Liver (tissue), 8 donors: ENCODE measurements at regions not wholly inside any gene's neighbourhood (a gene's known extent, or its start where the extent isn't known, plus 50 kb on each side); places are given as distances from the start of the nearest gene placed in this dataset.

ENCODE experiments used
- DNase-seq: peaks from one replicate; pipeline ENCODE4 v3.0.0-alpha.2; 2017; ENCODE audit warnings: low spot score
- H3K27ac ChIP-seq, 2 donors: one replicate each; pipeline ENCODE4 v1.7.0; 2013; ENCODE audit warnings: inconsistent platforms in 2 of 2, low read length in 2 of 2, control low read depth in 1 of 2, low read depth in 1 of 2, mild to moderate bottlenecking in 1 of 2
- H3K27me3 ChIP-seq, 4 donors: one replicate each; pipeline versions ENCODE4 v1.6.1 to v1.7.0; 2013; ENCODE audit warnings: low read length in 3 of 4, inconsistent platforms in 1 of 4, mild to moderate bottlenecking in 1 of 4, moderate library complexity in 1 of 4; ENCODE audit not compliant: control insufficient read depth in 4 of 4, insufficient read depth in 4 of 4
- H3K36me3 ChIP-seq, 4 donors: one replicate each; pipeline versions ENCODE4 v1.6.1 to v1.7.0; 2013; ENCODE audit warnings: low read length in 3 of 4, mild to moderate bottlenecking in 3 of 4, low read depth in 1 of 4, moderate library complexity in 1 of 4; ENCODE audit not compliant: control insufficient read depth in 4 of 4, insufficient read depth in 3 of 4
- H3K4me1 ChIP-seq, 4 donors: one replicate each; pipeline versions ENCODE4 v1.6.1 to v1.7.0; 2013; ENCODE audit warnings: low read length in 3 of 4, mild to moderate bottlenecking in 3 of 4, moderate library complexity in 1 of 4; ENCODE audit not compliant: control insufficient read depth in 4 of 4, insufficient read depth in 4 of 4
- H3K4me3 ChIP-seq, 3 donors: one replicate each; pipeline versions ENCODE4 v1.6.1 to v1.7.0; 2013; ENCODE audit warnings: low read length in 3 of 3, control low read depth in 1 of 3, low read depth in 1 of 3, mild to moderate bottlenecking in 1 of 3
- H3K9ac ChIP-seq, 2 donors: one replicate each; pipeline ENCODE4 v1.7.0; 2013; ENCODE audit warnings: low read length in 2 of 2, mild to moderate bottlenecking in 2 of 2, moderate library complexity in 2 of 2, control low read depth in 1 of 2, low read depth in 1 of 2
- H3K9me3 ChIP-seq, 4 donors: one replicate each; pipeline versions ENCODE4 v1.6.1 to v1.7.0; 2013; ENCODE audit warnings: low read length in 3 of 4; ENCODE audit not compliant: control insufficient read depth in 4 of 4
- EGR1 ChIP-seq, 2 donors: IDR thresholded peaks; 2 replicates each; pipeline ENCODE4 v1.6.1; 2016 to 2018; ENCODE audit warnings: antibody characterized with exemption in 2 of 2, low read depth in 2 of 2
- FOXA1 ChIP-seq: IDR thresholded peaks from 2 replicates; pipeline ENCODE4 v1.6.1; 2016; ENCODE audit warnings: antibody characterized with exemption
- FOXA2 ChIP-seq: IDR thresholded peaks from 2 replicates; pipeline ENCODE4 v1.6.1; 2016; ENCODE audit warnings: antibody characterized with exemption
- GABPA ChIP-seq, 2 donors: IDR thresholded peaks in 1 of 2; conservative IDR thresholded peaks in 1 of 2; 2 replicates each; pipeline ENCODE4 v1.6.1; 2016; ENCODE audit warnings: antibody characterized with exemption in 2 of 2, mild to moderate bottlenecking in 1 of 2, moderate library complexity in 1 of 2
- HNF4A ChIP-seq, 2 donors: conservative IDR thresholded peaks; 2 replicates each; pipeline ENCODE4 v1.6.1; 2016; ENCODE audit warnings: antibody characterized with exemption in 2 of 2, mild to moderate bottlenecking in 2 of 2
- HNF4G ChIP-seq: IDR thresholded peaks from 2 replicates; pipeline ENCODE4 v1.6.1; 2016; ENCODE audit warnings: antibody characterized with exemption
- JUND ChIP-seq, 2 donors: IDR thresholded peaks; 2 replicates each; pipeline ENCODE4 v1.6.1; 2016; ENCODE audit warnings: antibody characterized with exemption in 2 of 2
- RAD21 ChIP-seq, 2 donors: IDR thresholded peaks; 2 replicates each; pipeline ENCODE4 v1.6.1; 2016; ENCODE audit warnings: antibody characterized with exemption in 2 of 2, mild to moderate bottlenecking in 2 of 2
- SP1 ChIP-seq: IDR thresholded peaks from 2 replicates; pipeline ENCODE4 v1.6.1; 2018; ENCODE audit warnings: antibody characterized with exemption, mild to moderate bottlenecking
- TAF1 ChIP-seq: conservative IDR thresholded peaks from 2 replicates; pipeline ENCODE4 v1.6.1; 2016; ENCODE audit warnings: antibody characterized with exemption, mild to moderate bottlenecking
- YY1 ChIP-seq: IDR thresholded peaks from 2 replicates; pipeline ENCODE4 v1.6.1; 2016; ENCODE audit warnings: antibody characterized with exemption, mild to moderate bottlenecking
- WGBS: extraction: QIAGEN DNeasy Blood & Tissue Kit; methylation state at CpG from one replicate; pipeline ENCODE4 v1.1.7; 2013; 5-methylcytosine and 5-hydroxymethylcytosine counted together
- TF ChIP-seq, protein P1 (sequence below): IDR thresholded peaks from 2 replicates; pipeline ENCODE4 v1.6.1; 2016; ENCODE audit warnings: antibody characterized with exemption
- TF ChIP-seq, protein P2 (sequence below): IDR thresholded peaks from 2 replicates; pipeline ENCODE4 v1.6.1; 2016; ENCODE audit warnings: antibody characterized with exemption, mild to moderate bottlenecking
- TF ChIP-seq, protein P3 (sequence below): fragments of 150-350 bp; IDR thresholded peaks from 2 replicates; pipeline ENCODE4 v1.5.1; 2017; ENCODE audit warnings: improper control_type of control experiment, low read depth, low read length; ENCODE audit not compliant: missing input control
- donor health status: healthy.
- donor health status: healthy.
- donor health status: healthy.
- donor health status: healthy.
- donor health status: healthy.

DNA sequence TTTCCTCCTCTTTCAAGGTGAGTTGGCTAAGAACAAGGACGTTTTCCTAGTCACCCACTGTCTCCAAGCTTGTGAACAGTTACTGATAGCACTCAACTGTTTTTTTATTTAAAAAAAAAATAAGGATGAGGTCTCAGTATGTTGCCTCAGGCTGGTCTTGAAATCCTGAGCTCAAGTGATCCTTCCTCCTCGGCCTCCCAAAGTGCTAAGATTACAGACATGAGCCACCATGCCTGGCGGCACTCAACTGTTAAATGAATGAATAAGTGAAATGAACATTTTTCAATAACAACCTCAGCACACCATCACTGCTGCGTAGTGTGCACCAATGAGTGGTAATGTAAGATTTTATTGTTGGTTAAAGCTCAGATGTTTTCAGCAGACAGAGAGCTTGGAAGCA lies 214.1 kb upstream of the NRIP1 start:
- Histone ChIP-seq H3K27ac (no peak overlapping the region), H3K4me3 (no peak overlapping the region), H3K9me3 (peaks cover 0 to 2% (median under 1%) of the 10 kb centered on the region in 4 donors), H3K4me1 (peaks cover 0 to 4% (median 0%) of the 10 kb centered on the region in 4 donors), H3K36me3 (no peaks in the 10 kb centered on the region), H3K9ac (no peak overlapping the region), H3K27me3 (no peaks in the 10 kb centered on the region)
- DNase-seq, result no peak
- 85% methylated on average over 4 of the region's 4 CpGs for WGBS
- TF ChIP-seq, protein P1, sequence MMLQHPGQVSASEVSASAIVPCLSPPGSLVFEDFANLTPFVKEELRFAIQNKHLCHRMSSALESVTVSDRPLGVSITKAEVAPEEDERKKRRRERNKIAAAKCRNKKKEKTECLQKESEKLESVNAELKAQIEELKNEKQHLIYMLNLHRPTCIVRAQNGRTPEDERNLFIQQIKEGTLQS, result no peak
- TF ChIP-seq FOXA2 (no peak), TAF1 (no peak), HNF4G (no peak), SP1 (no peak), HNF4A (conservative IDR thresholded peaks at IDR 0.05) (no peak), EGR1 (IDR thresholded peaks at IDR 0.05; ENCODE audit: low read depth in 2 of 2) (no peak), FOXA1 (no peak), JUND (IDR thresholded peaks at IDR 0.05) (no peak), RAD21 (IDR thresholded peaks at IDR 0.05) (no peak)
- TF ChIP-seq, protein P2, sequence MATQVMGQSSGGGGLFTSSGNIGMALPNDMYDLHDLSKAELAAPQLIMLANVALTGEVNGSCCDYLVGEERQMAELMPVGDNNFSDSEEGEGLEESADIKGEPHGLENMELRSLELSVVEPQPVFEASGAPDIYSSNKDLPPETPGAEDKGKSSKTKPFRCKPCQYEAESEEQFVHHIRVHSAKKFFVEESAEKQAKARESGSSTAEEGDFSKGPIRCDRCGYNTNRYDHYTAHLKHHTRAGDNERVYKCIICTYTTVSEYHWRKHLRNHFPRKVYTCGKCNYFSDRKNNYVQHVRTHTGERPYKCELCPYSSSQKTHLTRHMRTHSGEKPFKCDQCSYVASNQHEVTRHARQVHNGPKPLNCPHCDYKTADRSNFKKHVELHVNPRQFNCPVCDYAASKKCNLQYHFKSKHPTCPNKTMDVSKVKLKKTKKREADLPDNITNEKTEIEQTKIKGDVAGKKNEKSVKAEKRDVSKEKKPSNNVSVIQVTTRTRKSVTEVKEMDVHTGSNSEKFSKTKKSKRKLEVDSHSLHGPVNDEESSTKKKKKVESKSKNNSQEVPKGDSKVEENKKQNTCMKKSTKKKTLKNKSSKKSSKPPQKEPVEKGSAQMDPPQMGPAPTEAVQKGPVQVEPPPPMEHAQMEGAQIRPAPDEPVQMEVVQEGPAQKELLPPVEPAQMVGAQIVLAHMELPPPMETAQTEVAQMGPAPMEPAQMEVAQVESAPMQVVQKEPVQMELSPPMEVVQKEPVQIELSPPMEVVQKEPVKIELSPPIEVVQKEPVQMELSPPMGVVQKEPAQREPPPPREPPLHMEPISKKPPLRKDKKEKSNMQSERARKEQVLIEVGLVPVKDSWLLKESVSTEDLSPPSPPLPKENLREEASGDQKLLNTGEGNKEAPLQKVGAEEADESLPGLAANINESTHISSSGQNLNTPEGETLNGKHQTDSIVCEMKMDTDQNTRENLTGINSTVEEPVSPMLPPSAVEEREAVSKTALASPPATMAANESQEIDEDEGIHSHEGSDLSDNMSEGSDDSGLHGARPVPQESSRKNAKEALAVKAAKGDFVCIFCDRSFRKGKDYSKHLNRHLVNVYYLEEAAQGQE, result no peak

DNA sequence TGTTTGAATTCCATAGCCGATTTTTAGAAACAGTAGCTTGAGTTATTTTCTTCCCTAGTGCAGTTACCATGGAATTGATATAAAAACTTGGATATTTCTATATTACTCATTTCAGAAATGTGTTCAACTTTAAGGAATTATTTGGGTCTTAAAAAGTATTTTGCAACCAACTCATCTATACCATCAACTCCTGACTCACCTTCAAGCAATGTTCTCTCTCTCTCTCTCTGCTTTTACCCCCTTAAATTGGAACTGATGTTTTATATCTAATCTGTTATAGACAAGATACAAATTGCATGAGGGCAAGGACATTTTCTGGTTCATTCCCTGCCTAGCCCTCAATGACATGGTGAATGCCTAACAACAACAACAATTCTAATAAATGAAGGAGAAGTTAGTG lies 214.7 kb upstream of the NRIP1 start:
- WGBS, result 93% methylated on average over 1 of the region's 1 CpG

DNA sequence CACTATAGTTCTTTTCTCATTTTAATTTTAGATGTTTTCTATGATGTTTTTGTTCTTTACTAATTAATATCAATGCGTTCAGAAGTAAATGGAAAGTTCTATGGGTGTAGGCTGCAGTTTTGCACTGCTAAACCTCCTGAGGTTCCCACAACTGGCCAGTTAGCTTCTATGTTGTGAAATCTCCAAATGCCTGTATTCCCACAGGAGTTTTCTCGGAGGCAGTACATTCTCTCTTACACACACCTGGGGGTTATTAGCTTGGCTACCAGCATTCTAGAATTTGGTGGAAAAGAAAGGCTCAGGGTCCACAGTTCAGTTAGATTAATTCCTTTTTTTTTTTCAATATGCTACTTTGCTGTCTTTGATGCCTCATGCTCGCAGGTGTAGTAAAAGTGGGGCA lies 216.9 kb upstream of the NRIP1 start:
- Histone ChIP-seq H3K9me3 (peaks cover 0 to 2% (median under 1%) of the 10 kb centered on the region in 4 donors), H3K27me3 (no peaks in the 10 kb centered on the region), H3K36me3 (no peaks in the 10 kb centered on the region), H3K4me1 (peaks cover 0 to 4% (median 0%) of the 10 kb centered on the region in 4 donors), H3K4me3 (no peak overlapping the region), H3K27ac (no peak overlapping the region), H3K9ac (no peak overlapping the region)
- TF ChIP-seq GABPA (IDR thresholded peaks at IDR 0.05 in 1 of 2, conservative IDR thresholded peaks at IDR 0.05 in 1 of 2) (no peak), JUND (IDR thresholded peaks at IDR 0.05) (no peak), HNF4G (no peak), FOXA2 (no peak), SP1 (no peak), HNF4A (conservative IDR thresholded peaks at IDR 0.05) (no peak), TAF1 (no peak), YY1 (no peak)
- no peak for DNase-seq
- 96% methylated on average over 3 of the region's 3 CpGs for WGBS

More for the DNA sequence above, 214.7 kb upstream of the NRIP1 start:
- Histone ChIP-seq H3K27me3 (no peaks in the 10 kb centered on the region), H3K27ac (no peak overlapping the region), H3K4me1 (peaks cover 0 to 4% (median 0%) of the 10 kb centered on the region in 4 donors), H3K4me3 (no peak overlapping the region), H3K36me3 (no peaks in the 10 kb centered on the region), H3K9me3 (peaks cover 0 to 2% (median under 1%) of the 10 kb centered on the region in 4 donors), H3K9ac (no peak overlapping the region)
- TF ChIP-seq, protein P3, sequence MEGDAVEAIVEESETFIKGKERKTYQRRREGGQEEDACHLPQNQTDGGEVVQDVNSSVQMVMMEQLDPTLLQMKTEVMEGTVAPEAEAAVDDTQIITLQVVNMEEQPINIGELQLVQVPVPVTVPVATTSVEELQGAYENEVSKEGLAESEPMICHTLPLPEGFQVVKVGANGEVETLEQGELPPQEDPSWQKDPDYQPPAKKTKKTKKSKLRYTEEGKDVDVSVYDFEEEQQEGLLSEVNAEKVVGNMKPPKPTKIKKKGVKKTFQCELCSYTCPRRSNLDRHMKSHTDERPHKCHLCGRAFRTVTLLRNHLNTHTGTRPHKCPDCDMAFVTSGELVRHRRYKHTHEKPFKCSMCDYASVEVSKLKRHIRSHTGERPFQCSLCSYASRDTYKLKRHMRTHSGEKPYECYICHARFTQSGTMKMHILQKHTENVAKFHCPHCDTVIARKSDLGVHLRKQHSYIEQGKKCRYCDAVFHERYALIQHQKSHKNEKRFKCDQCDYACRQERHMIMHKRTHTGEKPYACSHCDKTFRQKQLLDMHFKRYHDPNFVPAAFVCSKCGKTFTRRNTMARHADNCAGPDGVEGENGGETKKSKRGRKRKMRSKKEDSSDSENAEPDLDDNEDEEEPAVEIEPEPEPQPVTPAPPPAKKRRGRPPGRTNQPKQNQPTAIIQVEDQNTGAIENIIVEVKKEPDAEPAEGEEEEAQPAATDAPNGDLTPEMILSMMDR, result no peak
- TF ChIP-seq EGR1 (IDR thresholded peaks at IDR 0.05; ENCODE audit: low read depth in 2 of 2), result no peak
- no peak for DNase-seq
